ENCODE measurements at regions not wholly inside any gene's neighbourhood (a gene's known extent, or its start where the extent isn't known, plus 50 kb on each side); places are given as distances from the start of the nearest gene placed in this dataset.

- DNase-seq = no peak
Measured at GRCh38 chr5:114166081-114166480, 195.8 kb upstream of the KCNN2 start.

GRCh38 chr5:114174131-114174530 lies 187.7 kb upstream of the KCNN2 start:
- no peak for DNase-seq

DNA sequence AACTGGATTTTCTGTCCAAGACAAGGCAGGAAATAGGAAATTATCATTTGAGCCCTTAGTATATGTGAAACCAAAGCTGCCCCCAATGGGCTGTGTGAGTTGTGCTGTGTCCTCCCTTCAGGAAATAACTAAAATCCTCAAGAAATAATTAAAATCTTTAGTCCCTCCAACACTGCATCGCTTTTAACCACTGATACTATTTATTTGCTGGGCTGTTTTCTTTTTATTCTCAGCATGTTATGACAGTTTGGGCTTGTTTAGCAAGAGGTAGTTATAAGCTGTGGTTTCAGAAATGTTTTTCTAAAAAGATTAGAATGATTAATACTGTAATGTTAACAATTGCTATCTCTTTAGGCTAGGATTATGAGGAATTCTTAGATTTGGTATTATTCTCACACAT lies 187.0 kb upstream of the KCNN2 start:
- no peak for DNase-seq

GRCh38 chr5:114176356-114176755 lies 185.5 kb upstream of the KCNN2 start:
- no peak for DNase-seq

DNA sequence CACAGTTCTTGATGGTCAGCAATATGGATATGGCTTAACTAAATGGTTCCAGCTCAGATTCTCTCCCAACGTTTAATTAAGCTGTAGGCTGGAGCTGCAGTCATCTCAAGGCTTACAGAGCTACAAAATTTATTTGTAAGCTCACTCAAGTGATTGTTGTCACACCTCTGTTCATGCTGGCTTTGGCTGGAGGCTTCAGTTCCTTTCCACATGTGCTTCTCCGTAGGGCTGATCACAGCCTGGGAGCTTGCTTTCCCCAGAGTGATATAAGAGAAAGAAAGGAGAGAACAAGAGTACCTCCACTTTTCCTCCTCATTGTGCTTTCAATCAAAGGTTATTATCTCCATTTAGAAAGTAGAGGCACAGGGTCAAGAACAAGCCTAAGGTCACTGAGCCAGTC lies 182.7 kb upstream of the KCNN2 start:
- DNase-seq = no peak

DNA sequence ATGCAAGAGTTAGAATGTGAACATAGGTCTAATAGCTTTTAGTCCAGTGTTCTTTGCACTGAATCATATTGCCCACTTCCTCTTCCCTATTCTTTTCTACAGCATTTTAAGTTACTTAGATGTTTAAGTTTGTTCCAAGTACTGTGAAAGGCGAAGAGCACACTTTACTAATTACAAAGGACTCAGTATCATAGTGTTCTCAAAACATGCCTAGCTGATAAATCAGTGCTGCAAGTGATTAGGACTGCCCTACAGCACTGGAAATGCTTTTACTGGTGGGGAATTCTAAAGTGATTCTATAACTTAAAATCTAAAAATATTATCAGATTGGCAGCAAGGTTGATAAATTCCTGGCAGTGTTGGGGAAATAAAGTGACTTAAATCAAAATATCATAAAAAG lies 177.9 kb upstream of the KCNN2 start:
- no peak for DNase-seq

DNA sequence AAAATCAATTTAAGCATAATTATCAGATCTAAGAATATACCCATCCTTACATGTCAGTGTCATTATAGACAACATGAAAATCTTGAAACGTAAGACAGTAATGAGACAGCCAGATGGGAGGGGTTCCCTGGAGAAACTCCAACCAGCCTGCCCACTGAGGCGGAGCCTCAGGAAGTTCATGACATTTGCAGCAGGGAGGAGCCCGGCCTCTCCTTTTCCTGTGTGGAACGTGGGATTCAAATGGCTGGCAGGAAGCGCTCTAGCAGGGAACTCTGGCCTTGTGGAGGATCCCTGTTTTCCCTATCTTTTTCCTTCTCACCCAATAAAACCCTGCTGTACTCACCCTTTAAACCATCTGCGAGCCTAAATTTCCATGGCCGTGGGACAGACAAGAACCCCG lies 176.6 kb upstream of the KCNN2 start:
- DNase-seq = no peak

GRCh38 chr5:114191441-114191840 lies 170.4 kb upstream of the KCNN2 start:
- no peak for DNase-seq

DNA sequence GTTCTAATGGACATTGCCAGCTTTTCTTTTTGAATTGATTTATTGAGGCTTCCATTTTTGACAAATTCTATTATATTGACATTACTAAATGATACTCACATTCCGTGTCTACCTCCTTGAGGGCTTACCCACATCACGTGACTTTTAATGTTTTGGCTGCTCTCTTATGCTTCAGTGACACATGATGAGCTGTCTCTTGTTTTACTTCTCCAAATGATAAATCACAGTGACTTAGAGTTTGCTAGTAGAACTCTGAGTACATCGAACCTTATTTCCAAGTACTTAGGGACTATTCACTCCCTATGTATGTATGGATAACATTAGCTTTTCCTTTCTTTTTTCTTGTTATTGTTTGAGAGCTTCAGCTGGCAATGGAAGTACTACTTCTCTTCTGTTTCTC lies 169.8 kb upstream of the KCNN2 start:
- no peak for DNase-seq

- DNase-seq = no peak
Measured at GRCh38 chr5:114201332-114201731, 160.5 kb upstream of the KCNN2 start.

GRCh38 chr5:114204923-114205322 lies 156.9 kb upstream of the KCNN2 start:
- no peak for DNase-seq

- no peak for DNase-seq
Measured at GRCh38 chr5:114206640-114207039, 155.2 kb upstream of the KCNN2 start.

DNA sequence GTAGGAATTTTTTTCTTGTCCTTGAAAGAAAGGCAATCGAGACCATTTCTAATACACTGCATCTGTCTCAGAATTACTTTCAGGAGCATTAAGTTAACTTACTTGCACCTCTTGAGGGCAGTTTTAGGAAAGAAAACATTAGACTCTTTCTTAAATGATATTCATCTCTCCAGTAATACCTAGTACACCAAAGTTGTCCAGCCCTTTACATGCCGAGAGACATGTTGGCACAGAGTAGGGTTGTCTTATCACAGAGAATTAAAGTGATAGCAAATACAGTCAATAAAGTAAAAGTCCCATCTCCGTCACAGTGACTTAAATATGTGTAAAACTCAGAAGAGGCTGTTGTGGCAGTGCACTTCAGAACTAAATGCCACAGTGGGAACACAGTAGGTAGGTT lies 154.3 kb upstream of the KCNN2 start:
- no peak for DNase-seq

DNA sequence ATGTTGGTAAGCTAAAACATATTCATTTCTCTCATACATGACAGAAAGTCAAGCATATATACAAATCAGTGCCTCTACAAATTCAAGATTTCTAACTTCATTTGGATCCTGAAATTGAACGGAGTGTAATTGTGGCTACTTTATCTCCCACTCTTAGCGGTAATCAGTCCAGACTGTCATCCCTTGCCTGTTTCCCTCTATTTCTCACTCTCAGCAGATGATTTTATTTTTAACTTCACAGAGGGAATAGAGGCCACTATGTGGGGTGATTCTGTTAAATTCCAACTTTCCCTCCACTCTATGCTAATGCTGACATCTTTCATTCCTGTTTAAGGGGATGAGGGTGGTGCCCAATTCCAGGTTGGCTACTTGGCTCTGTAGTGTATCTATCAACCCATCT lies 153.8 kb upstream of the KCNN2 start:
- no peak for DNase-seq

DNA sequence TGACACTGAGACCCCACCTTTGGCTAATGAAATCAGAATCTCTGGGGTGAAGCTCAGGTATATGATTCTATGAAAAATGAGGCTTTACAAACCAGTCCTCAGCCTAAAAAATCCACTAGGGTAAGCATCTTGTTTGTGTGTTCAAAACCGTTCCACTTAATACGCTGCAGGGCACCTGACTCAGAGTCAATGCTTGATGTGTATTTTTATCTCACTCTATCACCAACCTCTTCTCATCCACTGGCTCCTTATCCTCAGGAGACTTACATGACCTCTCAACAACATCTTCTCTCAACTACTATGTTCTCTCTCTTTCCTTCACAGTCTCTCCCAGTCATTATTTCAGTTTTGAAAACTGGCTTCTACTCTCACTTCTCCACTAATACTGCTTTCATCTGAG lies 153.3 kb upstream of the KCNN2 start:
- no peak for DNase-seq

- no peak for DNase-seq
Measured at GRCh38 chr5:114210662-114211061, 151.2 kb upstream of the KCNN2 start.

- DNase-seq = no peak
Measured at GRCh38 chr5:114221807-114222206, 140.1 kb upstream of the KCNN2 start.

DNA sequence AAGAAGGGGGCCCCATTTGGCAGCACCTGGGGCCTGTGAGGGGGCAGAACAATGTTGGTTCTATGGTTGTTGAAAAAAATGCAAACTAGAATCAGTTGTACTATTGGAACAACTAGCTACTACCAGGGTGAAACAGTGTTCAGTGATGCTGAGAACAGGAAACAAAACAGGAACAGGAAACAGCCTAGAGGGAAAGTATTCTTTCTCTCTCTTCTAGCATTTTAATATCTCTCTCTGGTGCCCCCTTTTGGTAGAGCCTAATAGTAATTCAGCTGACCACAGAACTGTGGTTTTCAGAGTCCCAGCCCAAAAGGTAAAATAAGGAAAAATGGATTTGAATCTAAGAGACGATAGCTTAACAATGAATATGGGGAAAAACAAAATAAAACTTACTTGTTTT lies 138.0 kb upstream of the KCNN2 start:
- no peak for DNase-seq

DNA sequence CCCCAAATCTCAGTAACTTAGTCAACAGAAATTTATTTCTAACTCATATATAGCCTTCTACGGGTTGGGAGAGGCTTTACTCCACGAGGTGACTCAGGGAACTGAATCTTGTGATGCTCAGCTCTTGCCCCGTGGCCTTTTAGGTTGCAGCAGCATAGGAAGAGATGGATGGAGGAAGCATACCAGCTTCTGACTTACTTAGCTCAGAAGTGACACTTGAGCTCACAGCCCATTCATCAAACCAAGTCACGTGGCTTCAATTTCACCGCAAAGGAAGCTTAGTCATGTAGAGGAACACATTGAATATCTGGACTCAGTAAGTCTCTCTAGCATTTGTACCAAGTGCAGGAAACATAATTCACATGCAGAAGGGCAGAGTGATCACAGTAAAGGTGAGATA lies 124.1 kb upstream of the KCNN2 start:
- DNase-seq = no peak

GRCh38 chr5:114238771-114239313 lies 123.0 kb upstream of the KCNN2 start:
- no peak for DNase-seq

DNA sequence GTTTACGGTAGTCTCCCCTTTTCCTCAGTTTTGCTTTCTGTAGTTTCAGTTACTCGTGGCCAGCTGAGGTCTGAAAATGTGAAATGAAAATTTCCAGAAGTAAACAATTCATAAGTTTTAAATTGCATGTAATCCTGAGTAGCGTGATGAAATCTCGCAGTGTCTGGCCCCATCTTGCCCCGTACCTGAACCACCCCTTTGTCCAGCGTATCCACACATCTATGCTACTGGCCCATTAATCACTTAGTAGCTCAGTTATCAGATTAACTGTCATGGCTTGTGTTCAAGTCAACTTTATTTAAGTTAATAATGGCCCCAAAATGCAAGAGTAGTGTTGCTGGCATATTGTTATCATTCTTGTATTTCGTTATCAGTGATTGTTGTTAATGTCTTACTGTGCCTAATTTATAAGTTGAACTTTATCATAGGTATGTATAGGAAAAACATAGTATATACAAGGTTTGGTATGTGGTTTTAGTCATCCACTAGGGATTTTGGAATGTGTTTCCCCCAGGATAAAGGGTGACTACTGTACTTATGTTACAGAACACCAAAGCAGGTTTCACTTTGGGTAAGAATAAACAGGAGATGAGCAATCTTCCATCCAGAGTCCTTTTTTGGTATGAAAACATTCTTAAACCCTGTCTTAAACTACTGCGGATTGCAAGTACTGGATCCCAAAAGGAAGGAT lies 118.4 kb upstream of the KCNN2 start:
- no peak for DNase-seq

DNA sequence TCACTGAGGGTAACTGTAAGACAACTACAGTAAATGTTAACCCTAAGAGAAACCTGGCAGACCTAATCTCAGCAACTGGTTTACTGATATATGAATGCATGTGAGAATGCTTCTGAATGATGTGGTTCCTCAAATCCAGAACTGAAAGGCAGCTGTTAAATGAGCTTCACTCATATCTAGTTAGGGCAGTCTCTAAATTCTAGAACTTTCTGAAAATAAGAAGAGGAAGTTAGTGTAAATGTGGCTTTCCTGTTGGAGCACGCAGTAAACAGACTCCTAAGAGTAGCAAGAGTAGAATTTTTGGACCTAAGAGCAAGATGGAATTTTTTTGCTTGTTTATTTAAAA lies 117.9 kb upstream of the KCNN2 start:
- DNase-seq = no peak

DNA sequence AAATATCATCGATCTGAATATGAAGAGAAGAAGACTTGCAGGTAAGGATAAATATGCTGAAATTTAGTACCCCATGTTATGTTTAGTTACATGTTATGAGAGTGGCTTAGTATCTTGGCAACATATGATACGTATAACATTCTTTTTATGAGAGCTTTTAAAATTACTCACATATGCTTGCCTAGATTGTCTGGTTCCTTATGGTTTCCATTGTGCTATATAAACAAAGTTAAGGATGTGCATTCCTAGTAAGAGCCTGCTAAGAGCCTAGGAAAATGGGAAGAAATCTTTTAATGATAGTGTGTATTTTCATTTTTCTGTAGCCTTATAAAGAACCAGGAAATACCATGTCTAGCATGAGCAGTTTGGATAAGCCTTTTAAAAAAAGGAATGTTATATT lies 112.0 kb upstream of the KCNN2 start:
- no peak for DNase-seq

DNA sequence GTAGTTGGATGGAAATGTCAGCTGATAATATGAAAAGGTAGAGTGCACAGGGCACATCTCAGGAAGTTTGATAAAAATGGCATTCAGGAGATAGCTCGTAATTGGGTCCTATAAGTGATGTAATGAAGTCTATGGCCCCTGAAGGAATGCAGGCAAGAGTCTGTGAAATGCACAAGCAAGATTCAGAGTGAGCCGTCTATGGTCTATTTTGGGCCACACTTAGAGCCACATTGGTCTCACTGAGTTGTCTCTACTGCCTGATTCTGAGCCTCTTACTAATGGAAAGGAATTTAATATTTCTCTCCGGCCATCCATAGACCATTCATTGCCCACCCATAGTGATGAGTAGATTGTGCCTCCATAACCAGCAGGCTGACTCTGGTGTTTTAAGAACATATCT lies 111.3 kb upstream of the KCNN2 start:
- DNase-seq = no peak

DNA sequence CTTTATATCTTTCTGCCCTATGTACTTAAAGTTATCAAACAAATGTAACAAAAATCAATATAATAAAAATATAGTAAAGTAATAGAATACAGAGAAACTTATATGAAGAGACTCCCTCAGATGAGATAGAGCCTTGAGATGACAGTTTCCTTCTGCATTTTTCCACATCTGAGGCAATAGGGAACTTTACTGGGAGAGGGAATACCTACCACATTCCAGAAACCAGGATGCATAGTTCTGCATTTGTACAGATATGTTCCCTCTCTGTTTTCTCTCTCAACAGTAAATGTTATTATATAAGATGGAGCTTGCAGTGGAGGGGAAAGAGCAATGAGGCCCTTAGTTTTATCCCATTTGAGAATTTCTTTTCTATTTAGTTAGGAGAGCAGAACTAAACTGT lies 109.6 kb upstream of the KCNN2 start:
- no peak for DNase-seq
